Smooth muscle cell (in vitro differentiated cells): ENCODE measurements at regions not wholly inside any gene's neighbourhood (a gene's known extent, or its start where the extent isn't known, plus 50 kb on each side); places are given as distances from the start of the nearest gene placed in this dataset.

Experiments used
- DNase-seq: peaks from one replicate; lab custom pipeline; 2025; ENCODE audit not compliant: unreplicated experiment; lab: John Stamatoyannopoulos, UW
- H2AFZ ChIP-seq: fragments of 200-600 bp; sonication (generic); 2 replicates; pipeline ENCODE4 v1.6.0; 2016; ENCODE audit warnings: antibody characterized with exemption, low read depth, mild to moderate bottlenecking
- H3F3A ChIP-seq: fragments of 200-600 bp; sonication (generic); 2 replicates; pipeline ENCODE4 v1.6.0; 2017; ENCODE audit warnings: antibody characterized with exemption, low read depth
- H3K27ac ChIP-seq: fragments of 200-600 bp; sonication (generic); 2 replicates; pipeline ENCODE4 v1.5.1; 2016; ENCODE audit warnings: low read depth, mild to moderate bottlenecking
- H3K27me3 ChIP-seq: fragments of 200-600 bp; sonication (generic); 2 replicates; pipeline ENCODE4 v1.6.1; 2016; ENCODE audit warnings: low read depth, mild to moderate bottlenecking
- H3K36me3 ChIP-seq: fragments of 200-600 bp; sonication (generic); 2 replicates; pipeline ENCODE4 v1.5.1; 2016; ENCODE audit warnings: low read depth
- H3K4me1 ChIP-seq: fragments of 200-600 bp; sonication (generic); 2 replicates; pipeline ENCODE4 v1.5.1; 2016; ENCODE audit warnings: low read depth
- H3K4me2 ChIP-seq: fragments of 200-600 bp; sonication (generic); 2 replicates; pipeline ENCODE4 v1.6.0; 2016; ENCODE audit warnings: mild to moderate bottlenecking
- H3K4me3 ChIP-seq: fragments of 200-600 bp; sonication (generic); 2 replicates; pipeline ENCODE4 v1.5.1; 2016; ENCODE audit warnings: mild to moderate bottlenecking
- H3K79me2 ChIP-seq: fragments of 200-600 bp; sonication (generic); 2 replicates; pipeline ENCODE4 v1.6.0; 2016; ENCODE audit warnings: low read depth, mild to moderate bottlenecking
- H3K9ac ChIP-seq: fragments of 200-600 bp; sonication (generic); 2 replicates; pipeline ENCODE4 v1.6.0; 2016; ENCODE audit warnings: low read depth
- H3K9me3 ChIP-seq: fragments of 200-600 bp; sonication (generic); replicated peaks from 2 replicates; pipeline ENCODE4 v1.5.1; 2016; ENCODE audit warnings: low read depth
- H4K20me1 ChIP-seq: fragments of 200-600 bp; sonication (generic); 2 replicates; pipeline ENCODE4 v1.6.0; 2016; ENCODE audit warnings: low read depth
- WGBS: methylation state at CpG from one replicate; pipeline ENCODE4 v1.1.7; 2016; ENCODE audit warnings: low lambda C conversion rate; 5-methylcytosine and 5-hydroxymethylcytosine counted together
- TF ChIP-seq, protein P1 (sequence below): fragments of 200-600 bp; sonication (generic); IDR thresholded peaks from 2 replicates; pipeline ENCODE4 v1.5.1; 2017; ENCODE audit warnings: borderline replicate concordance, mild to moderate bottlenecking, antibody characterized with exemption; ENCODE audit not compliant: insufficient read depth, poor library complexity, severe bottlenecking

DNA sequence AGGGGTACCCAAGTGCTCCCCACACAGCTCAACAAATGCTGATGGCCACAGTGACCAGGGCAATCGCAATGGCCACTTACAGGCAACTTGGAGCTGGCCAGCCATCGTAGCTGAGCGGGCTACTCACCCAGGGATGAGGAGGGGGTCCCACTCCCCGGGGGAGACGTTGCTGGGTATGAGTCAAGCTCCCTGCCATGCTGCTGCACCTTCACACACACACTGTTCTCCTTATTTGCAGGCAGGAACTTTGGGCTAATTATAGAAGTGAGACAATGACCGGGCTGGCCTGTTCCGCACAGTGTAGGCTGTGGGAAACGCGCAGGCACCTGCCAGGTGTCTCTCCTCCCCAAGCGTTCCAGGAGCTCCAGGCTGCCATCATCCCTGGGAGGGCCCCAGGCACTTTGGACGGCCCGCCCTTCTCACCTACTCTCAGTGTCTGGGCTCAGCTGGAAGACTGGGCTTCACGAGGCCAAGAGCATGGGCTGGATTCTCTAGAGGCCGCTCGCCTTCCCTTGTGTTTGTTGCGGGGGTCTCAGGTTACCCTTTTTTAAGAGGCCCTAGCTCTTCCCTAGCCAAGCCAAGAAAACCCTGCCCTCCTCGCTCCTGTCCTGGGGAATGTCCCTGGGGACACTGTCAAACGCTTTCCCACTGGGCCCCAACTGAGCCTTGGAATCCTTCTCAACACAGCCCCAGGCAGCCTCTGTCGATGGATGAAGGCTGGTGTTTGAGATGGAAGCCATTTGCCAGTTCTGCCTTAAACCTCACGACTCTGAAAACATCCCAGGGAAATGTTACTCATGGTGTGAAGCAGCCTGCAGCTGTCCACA, 73.0 kb downstream of the RTL6 start:
- Histone ChIP-seq H3K27ac (no peak overlapping the region), H3K79me2 (no peaks in the 10 kb centered on the region), H2AFZ (no peak overlapping the region), H3K9me3 (peaks cover 9% of the 10 kb centered on the region), H3F3A (no peaks in the 10 kb centered on the region), H4K20me1 (no peaks in the 10 kb centered on the region), H3K27me3 (no peaks in the 10 kb centered on the region), H3K36me3 (no peaks in the 10 kb centered on the region), H3K4me3 (no peak overlapping the region), H3K4me1 (no peaks in the 10 kb centered on the region), H3K4me2 (no peak overlapping the region), H3K9ac (no peak overlapping the region)
- TF ChIP-seq, protein P1, sequence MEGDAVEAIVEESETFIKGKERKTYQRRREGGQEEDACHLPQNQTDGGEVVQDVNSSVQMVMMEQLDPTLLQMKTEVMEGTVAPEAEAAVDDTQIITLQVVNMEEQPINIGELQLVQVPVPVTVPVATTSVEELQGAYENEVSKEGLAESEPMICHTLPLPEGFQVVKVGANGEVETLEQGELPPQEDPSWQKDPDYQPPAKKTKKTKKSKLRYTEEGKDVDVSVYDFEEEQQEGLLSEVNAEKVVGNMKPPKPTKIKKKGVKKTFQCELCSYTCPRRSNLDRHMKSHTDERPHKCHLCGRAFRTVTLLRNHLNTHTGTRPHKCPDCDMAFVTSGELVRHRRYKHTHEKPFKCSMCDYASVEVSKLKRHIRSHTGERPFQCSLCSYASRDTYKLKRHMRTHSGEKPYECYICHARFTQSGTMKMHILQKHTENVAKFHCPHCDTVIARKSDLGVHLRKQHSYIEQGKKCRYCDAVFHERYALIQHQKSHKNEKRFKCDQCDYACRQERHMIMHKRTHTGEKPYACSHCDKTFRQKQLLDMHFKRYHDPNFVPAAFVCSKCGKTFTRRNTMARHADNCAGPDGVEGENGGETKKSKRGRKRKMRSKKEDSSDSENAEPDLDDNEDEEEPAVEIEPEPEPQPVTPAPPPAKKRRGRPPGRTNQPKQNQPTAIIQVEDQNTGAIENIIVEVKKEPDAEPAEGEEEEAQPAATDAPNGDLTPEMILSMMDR, result no peak
- DNase-seq, result no peak
- WGBS, result 81% methylated on average over 20 of the region's 20 CpGs

DNA sequence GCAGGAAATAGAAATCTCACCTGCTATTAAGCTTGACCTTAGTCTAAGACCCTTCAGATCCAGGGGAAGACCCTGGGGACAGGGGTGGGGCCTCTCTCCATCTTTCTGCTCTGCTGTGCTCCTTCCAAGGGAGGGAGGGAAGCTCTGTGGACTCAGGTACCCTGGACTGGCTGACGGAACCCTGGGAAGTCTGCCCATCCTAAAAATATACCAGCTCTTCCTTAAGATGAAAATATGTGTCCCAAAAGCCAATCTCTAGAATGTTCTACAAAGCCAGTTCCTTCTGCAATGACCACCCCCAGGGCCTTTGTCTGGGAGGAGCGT, 73.7 kb downstream of the RTL6 start:
- Histone ChIP-seq H3K9me3 (peaks cover 14% of the 10 kb centered on the region), H3K27me3 (no peaks in the 10 kb centered on the region), H3K4me2 (no peak overlapping the region), H3K27ac (no peak overlapping the region), H3F3A (no peaks in the 10 kb centered on the region), H3K9ac (no peak overlapping the region), H3K36me3 (no peaks in the 10 kb centered on the region), H3K4me3 (no peak overlapping the region), H3K4me1 (no peaks in the 10 kb centered on the region), H3K79me2 (no peaks in the 10 kb centered on the region), H4K20me1 (no peaks in the 10 kb centered on the region), H2AFZ (no peak overlapping the region)
- TF ChIP-seq, protein P1, result no peak
- 90% methylated on average over 2 of the region's 2 CpGs for WGBS
- DNase-seq, result no peak

GRCh38 chr22:44423556-44424358, 74.3 kb downstream of the RTL6 start:
- no peak overlapping the region for H3K9ac ChIP-seq
- H3K27ac ChIP-seq, result no peak overlapping the region
- WGBS, result 90% methylated on average over 14 of the region's 14 CpGs
- TF ChIP-seq, protein P1, result no peak
- H3K79me2 ChIP-seq, result no peaks in the 10 kb centered on the region
- no peaks in the 10 kb centered on the region for H3K27me3 ChIP-seq
- H3K4me1 ChIP-seq, result no peaks in the 10 kb centered on the region
- no peaks in the 10 kb centered on the region for H3F3A ChIP-seq
- no peaks in the 10 kb centered on the region for H3K36me3 ChIP-seq
- H3K9me3 ChIP-seq, result peaks cover 14% of the 10 kb centered on the region
- no peaks in the 10 kb centered on the region for H4K20me1 ChIP-seq
- no peak overlapping the region for H3K4me3 ChIP-seq
- no peak for DNase-seq
- no peak overlapping the region for H2AFZ ChIP-seq
- H3K4me2 ChIP-seq, result no peak overlapping the region
